Midbrain (tissue), 1 donor: ENCODE measurements at regions not wholly inside any gene's neighbourhood (a gene's known extent, or its start where the extent isn't known, plus 50 kb on each side); places are given as distances from the start of the nearest gene placed in this dataset.

Source experiments
- DNase-seq: peaks from one replicate; lab custom pipeline; 2025; lab: John Stamatoyannopoulos, UW

GRCh38 chr20:12659942-12660341 is 348.8 kb upstream of the SPTLC3 start:
- no peak for DNase-seq

- DNase-seq = no peak
Measured at GRCh38 chr20:12660918-12661317, 347.9 kb upstream of the SPTLC3 start.

GRCh38 chr20:12670301-12670700 is 338.5 kb upstream of the SPTLC3 start:
- DNase-seq = no peak

- DNase-seq = no peak
Measured at GRCh38 chr20:12673352-12673751, 335.4 kb upstream of the SPTLC3 start.

GRCh38 chr20:12677925-12678324 is 330.8 kb upstream of the SPTLC3 start:
- DNase-seq = no peak

GRCh38 chr20:12679447-12679846 is 329.3 kb upstream of the SPTLC3 start:
- DNase-seq = no peak

GRCh38 chr20:12682613-12683012 is 326.2 kb upstream of the SPTLC3 start:
- DNase-seq = no peak

- no peak for DNase-seq
Measured at GRCh38 chr20:12687476-12687875, 321.3 kb upstream of the SPTLC3 start.

GRCh38 chr20:12695937-12696336 is 312.8 kb upstream of the SPTLC3 start:
- DNase-seq = no peak

- DNase-seq = no peak
Measured at GRCh38 chr20:12698817-12699216, 310.0 kb upstream of the SPTLC3 start.

GRCh38 chr20:12699374-12700228 is 309.2 kb upstream of the SPTLC3 start:
- no peak for DNase-seq

- DNase-seq = no peak
Measured at GRCh38 chr20:12700701-12701100, 308.1 kb upstream of the SPTLC3 start.

GRCh38 chr20:12702312-12702711 is 306.5 kb upstream of the SPTLC3 start:
- DNase-seq = no peak

GRCh38 chr20:12715371-12715770 is 293.4 kb upstream of the SPTLC3 start:
- no peak for DNase-seq

GRCh38 chr20:12715991-12716680 is 292.6 kb upstream of the SPTLC3 start:
- no peak for DNase-seq

GRCh38 chr20:12717061-12717460 is 291.7 kb upstream of the SPTLC3 start:
- no peak for DNase-seq

- DNase-seq = no peak
Measured at GRCh38 chr20:12718619-12719018, 290.2 kb upstream of the SPTLC3 start.

- no peak for DNase-seq
Measured at GRCh38 chr20:12721636-12722035, 287.1 kb upstream of the SPTLC3 start.

- DNase-seq = no peak
Measured at GRCh38 chr20:12722091-12722490, 286.7 kb upstream of the SPTLC3 start.

- DNase-seq = no peak
Measured at GRCh38 chr20:12723811-12724210, 285.0 kb upstream of the SPTLC3 start.

- DNase-seq = no peak
Measured at GRCh38 chr20:12728782-12729181, 280.0 kb upstream of the SPTLC3 start.

GRCh38 chr20:12729326-12729725 is 279.4 kb upstream of the SPTLC3 start:
- DNase-seq = no peak

- no peak for DNase-seq
Measured at GRCh38 chr20:12733811-12734210, 275.0 kb upstream of the SPTLC3 start.
